Non-pigmented ciliary epithelial cell (primary cell): ENCODE measurements at regions not wholly inside any gene's neighbourhood (a gene's known extent, or its start where the extent isn't known, plus 50 kb on each side); places are given as distances from the start of the nearest gene placed in this dataset.
A peak's percentile ranks its signal among the peaks of the same experiment; 100 is the strongest.
"Not testable (repeated sequence)": the region's sequence is repeated elsewhere in the genome, so short reads cannot be mapped to it uniquely, and the experiment has no call there.

Source experiments
- DNase-seq: peaks from one replicate; pipeline ENCODE4 v3.0.0-alpha.2; 2010; ENCODE audit warnings: low read depth

- DNase-seq = no peak
Observed at GRCh38 chr4:188665491-188666457, 526.5 kb downstream of the TRIML1 start.

DNA sequence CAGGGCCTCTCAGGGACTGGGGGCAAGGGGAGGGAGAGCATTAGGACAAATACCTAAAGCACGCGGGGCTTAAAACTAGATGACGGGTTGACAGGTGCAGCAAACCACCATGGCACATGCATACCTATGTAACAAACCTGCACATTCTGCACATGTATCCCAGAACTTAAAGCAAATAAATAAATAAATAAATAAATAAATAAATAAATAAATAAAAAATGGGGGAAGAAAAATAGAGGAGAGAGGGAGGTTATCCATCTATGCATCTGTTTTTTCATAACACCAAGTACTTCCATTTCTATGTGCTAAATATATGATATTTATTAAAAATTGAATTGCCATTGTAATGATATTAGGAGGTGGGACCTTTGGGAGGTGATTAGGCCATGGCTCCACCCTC is 539.5 kb downstream of the TRIML1 start:
- DNase-seq = not testable (repeated sequence)

DNA sequence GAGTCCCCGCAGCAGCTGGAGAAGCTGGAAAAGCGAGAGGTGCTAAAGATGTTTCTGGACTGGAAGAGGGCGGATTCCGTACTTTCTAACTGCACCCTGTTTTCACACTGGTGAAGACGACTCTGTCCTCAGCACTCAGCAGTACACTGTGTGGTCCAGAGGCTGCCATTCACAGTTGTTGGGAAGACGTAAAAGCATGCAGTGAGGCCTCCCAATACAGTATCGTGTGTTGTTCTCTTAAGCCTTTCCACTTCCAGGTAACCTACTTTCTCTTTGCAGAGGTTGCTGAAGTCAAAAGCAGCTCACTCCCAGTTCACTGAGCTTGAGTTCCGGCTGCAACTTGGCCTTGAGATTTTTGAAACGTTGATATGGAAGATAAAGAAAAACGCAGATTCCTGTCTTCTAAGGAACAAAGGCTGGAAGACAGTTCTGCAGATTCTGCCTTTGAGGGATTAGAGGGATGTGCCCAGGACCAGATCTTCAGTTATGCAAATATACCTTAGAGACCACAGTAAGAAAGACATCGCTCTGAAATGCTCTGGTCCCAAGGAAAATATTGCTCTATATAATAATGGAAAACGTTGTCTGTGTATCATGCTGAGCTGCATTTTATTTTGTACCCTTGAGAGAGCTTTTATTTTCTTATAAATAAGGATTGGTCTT is 540.9 kb downstream of the TRIML1 start:
- DNase-seq = no peak

GRCh38 chr4:188680667-188681063 is 541.4 kb downstream of the TRIML1 start:
- DNase-seq = no peak

- DNase-seq = no peak
Observed at GRCh38 chr4:188682321-188682720, 543.1 kb downstream of the TRIML1 start.

GRCh38 chr4:188683571-188683970 is 544.3 kb downstream of the TRIML1 start:
- DNase-seq = no peak

DNA sequence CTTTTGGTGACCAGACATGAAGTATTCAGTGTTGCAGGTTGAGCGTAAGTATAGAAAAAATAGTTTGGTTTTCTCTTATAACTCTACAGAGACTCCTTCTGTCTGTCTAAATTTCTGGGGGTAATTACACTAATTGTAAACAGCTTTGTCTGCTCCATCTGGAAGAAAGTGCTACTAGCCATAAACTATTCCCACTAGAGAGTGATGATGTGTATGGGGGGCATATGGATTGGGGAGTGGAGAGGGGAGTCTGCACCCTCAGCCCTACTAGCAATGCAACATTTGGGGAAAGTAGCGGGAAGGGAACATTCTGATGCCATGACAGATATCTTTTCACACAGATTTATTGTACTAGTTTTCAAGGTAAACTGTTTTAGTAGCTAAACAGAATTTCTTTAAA is 549.7 kb downstream of the TRIML1 start:
- DNase-seq = no peak

DNA sequence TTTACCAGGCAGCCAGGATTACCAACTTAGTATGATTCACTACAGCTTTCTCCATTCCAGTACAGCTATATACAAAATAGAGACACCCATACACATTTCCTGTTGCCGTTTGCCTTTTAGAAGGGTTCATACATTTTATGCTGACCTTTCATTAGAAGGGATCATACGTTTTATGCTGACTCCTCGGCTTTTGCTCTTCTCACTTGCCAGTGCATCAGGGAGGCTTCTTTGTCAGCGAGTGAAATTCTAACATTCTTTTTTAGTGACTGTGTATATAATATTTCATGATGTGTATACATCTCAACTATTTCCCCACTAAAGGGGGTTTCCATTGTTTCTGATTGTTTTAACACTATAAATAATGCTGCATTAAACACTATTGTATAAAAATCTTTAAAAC is 552.6 kb downstream of the TRIML1 start:
- no peak for DNase-seq

GRCh38 chr4:188695261-188695660 is 556.0 kb downstream of the TRIML1 start:
- no peak for DNase-seq

DNA sequence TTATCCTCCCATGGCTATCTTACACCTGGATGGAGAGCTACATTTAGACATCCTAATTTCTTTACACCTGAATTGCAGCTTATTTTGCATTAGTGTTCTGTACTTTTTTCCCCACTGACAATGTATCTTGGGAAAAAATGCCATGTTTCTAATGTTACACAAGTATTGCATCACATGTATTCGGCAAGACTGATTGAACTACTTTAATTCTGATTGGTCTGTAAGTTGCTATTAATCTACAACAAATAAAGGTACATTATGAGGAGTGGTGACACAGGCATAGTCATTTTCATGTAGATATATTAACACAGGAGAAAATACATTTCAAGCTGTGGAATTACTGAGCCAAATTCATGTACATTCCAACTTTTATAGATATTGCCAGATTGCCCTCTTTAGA is 558.0 kb downstream of the TRIML1 start:
- DNase-seq = no peak

DNA sequence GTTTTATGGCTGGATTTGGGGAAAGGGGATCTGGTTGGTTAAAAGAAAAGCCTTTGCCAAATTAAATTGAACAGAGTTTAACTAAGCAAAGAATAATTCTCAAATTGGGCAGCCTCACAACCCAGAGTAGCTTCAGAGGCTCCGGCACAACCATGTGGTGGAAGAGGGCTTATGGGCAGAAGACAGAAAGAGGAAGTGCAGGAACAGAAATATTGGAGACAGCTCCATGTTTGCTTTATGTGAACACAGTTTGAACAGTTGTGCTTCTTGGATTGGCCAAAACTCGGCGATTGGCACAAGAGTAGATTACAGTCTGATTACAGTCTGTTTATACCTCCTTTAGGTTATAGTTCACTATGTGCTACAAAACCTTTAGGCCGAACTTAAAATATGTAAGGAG is 562.7 kb downstream of the TRIML1 start:
- no peak for DNase-seq

DNA sequence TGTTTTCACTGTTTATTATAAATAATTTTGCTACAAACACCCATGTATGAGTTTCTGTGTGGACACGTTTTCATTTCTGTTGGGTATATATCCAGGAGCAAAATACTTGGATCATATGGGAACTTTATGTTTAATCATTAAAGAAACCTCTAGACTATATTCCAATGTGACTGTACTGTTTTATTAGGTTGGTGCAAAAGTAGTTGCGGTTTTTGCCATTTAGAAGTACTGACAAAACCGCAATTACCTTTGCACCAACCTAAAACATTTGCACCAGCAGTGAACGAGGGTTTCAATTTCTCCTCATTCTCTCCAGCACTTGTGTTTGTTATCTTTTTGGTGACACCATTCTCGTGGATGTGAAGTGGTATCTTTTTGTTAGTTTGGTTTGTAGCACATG is 565.0 kb downstream of the TRIML1 start:
- no peak for DNase-seq

DNA sequence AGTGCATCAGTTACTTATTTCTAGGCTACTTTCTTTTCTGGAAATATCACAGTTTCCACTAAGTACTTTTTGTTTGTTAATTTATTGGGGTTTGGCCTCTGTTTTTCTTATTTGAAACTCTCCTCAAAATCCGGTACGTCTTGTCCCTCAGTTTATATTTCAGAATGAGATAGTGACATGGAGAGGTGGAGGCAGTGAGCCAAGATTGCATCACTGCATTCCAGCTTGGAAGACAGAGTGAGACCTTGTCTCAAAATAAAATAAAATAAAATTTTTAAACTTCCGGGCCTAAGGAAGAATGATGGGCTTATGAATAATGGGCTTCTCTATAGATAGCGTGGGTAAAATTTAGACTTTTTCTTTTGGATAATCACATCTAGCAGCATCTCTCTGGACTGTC is 567.8 kb downstream of the TRIML1 start:
- DNase-seq = no peak

- no peak for DNase-seq
Observed at GRCh38 chr4:188714501-188714900, 575.3 kb downstream of the TRIML1 start.

GRCh38 chr4:188714907-188715306 is 575.7 kb downstream of the TRIML1 start:
- DNase-seq = peak; percentile 68

- DNase-seq = no peak
Observed at GRCh38 chr4:188717661-188718060, 578.4 kb downstream of the TRIML1 start.

DNA sequence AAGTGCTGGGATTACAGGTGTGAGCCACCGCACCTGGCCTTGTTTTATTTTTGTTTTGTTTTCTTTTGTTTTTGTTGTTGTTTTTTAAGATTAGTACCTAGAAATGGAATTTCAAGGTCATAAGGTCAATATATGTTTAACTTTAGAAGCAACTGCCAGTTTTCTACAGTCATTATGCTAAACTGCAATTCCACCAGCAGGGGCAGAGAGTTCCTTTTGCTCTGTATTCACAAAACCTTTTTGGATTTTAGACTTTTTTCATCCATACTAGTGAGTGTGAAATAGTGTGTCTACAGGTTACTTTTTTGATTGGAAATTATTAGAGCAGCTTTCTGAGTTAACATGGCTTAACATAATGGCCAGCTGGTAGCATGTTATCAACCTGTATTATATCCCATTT is 580.6 kb downstream of the TRIML1 start:
- no peak for DNase-seq

- DNase-seq = no peak
Observed at GRCh38 chr4:188722911-188723310, 583.7 kb downstream of the TRIML1 start.

GRCh38 chr4:188727746-188728145 is 588.5 kb downstream of the TRIML1 start:
- no peak for DNase-seq

DNA sequence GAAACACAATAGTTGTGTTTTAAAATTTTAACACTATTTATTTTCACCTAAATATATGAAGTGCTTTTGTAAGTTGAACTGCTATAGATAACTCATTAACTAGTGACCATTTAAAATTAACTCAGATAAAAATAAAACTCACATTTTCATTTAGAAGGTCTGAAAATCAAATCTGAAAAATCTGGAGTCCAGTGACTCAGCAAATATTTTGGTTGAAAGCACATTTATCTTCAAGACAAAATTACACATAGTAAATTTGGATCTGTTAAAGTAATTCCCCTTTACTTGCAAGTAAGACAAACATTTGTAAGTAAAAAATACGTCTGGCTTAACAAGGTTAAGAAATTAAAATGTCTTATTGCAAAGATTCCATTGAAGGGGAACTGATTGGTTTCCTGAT is 589.1 kb downstream of the TRIML1 start:
- no peak for DNase-seq

- DNase-seq = no peak
Observed at GRCh38 chr4:188732131-188732530, 592.9 kb downstream of the TRIML1 start.

- no peak for DNase-seq
Observed at GRCh38 chr4:188735082-188735481, 595.8 kb downstream of the TRIML1 start.

- DNase-seq = no peak
Observed at GRCh38 chr4:188737251-188738002, 598.2 kb downstream of the TRIML1 start.
